ENCODE measurements at regions not wholly inside any gene's neighbourhood (a gene's known extent, or its start where the extent isn't known, plus 50 kb on each side); places are given as distances from the start of the nearest gene placed in this dataset.
A peak's percentile ranks its signal among the peaks of the same experiment; 100 is the strongest.
"Not testable (repeated sequence)": the region's sequence is repeated elsewhere in the genome, so short reads cannot be mapped to it uniquely, and the experiment has no call there.

GRCh38 chr1:186255266-186255665, 119.8 kb downstream of the TPR start:
- DNase-seq, result no peak

DNA sequence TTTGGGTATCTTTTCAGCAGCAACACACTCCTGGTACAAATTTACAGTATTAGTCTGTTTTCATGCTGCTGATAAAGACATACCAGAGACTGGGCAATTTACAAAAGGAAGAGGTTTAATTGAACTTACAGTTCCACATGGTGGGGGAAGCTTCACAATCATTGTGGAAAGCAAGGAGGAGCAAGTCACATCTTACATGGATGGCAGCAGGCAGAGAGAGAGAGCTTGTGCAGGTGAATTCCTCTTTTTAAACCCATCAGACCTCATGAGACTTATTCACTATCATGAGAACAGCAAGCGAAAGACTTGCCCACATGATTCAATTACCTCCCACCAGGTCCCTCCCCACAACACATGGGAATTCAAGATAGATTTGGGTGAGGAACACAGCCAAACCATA, 124.5 kb downstream of the TPR start:
- DNase-seq, result no peak

DNA sequence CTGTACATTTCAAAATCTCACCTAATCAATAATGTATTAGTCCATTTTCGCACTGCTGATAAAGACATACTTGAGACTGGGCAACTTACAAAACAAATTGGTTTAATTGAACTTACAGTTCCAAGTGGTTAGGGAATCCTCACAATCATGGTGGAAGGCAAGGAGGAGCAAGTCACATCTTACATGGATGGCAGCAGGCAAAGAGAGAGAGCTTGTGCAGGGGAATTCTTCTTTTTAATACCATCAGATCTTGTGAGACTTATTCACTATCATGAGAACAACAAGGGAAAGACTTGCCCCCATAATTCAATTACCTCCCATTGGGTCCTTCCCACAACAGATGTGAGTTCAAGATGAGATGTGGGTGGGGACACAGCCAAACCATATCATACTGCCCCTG, 126.4 kb downstream of the TPR start:
- DNase-seq, result not testable (repeated sequence)

DNA sequence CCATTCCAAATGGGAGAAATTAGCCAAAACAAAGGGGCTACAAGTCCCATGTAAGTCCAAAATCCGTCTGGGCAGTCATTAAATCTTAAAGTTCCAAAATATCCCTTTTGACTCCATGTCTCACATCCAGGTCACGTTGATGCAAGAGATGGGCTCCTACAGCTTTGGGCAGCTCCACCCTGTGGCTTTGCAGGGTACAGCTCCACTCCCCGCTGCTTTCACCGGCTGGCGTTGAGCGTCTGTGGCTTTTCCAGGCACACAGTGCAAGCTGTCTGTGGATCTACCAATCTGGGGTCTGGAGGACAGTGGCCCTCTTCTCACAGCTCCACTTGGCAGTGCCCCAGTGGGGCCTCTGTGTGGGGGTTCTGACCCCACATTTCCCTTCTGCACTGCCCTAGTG, 130.2 kb downstream of the TPR start:
- peak; percentile 25 for DNase-seq

Data from NCI-H526 treated with DMSO at 0.1 percent for 48 hours (cell line).